GM12878 (cell line): ENCODE measurements at regions not wholly inside any gene's neighbourhood (a gene's known extent, or its start where the extent isn't known, plus 50 kb on each side); places are given as distances from the start of the nearest gene placed in this dataset.

Experiments used
- BRCA1 ChIP-seq: IDR thresholded peaks from 2 replicates; pipeline ENCODE4 v1.6.1; 2011; ENCODE audit warnings: low read depth, low read length, improper control_type of control experiment
- CTCF ChIP-seq, 3 experiments: IDR thresholded peaks in 2 of 3; conservative IDR thresholded peaks in 1 of 3; 2 replicates each; pipeline ENCODE4 v1.5.1; 2011; ENCODE audit warnings: low read depth in 3 of 3, low read length in 3 of 3, mild to moderate bottlenecking in 3 of 3, control low read depth in 2 of 3, moderate library complexity in 2 of 3, inconsistent platforms in 1 of 3, mixed read lengths in 1 of 3; ENCODE audit not compliant: control insufficient read depth in 2 of 3, insufficient read depth in 1 of 3; ENCODE audit errors: extremely low read depth in 1 of 3
- E2F8 ChIP-seq: fragments of 450-650 bp; IDR thresholded peaks from 2 replicates; pipeline ENCODE4 v1.6.1; 2018; ENCODE audit warnings: mild to moderate bottlenecking, low read depth, moderate library complexity; ENCODE audit not compliant: partially characterized antibody
- EP300 ChIP-seq, 2 experiments: fragments of 150-350 bp in 1 of 2; IDR thresholded peaks; 2 replicates each; pipeline ENCODE4 v1.6.1; 2011 to 2012; ENCODE audit warnings: low read depth in 2 of 2, low read length in 2 of 2, borderline replicate concordance in 1 of 2, improper control_type of control experiment in 1 of 2, inconsistent platforms in 1 of 2; ENCODE audit not compliant: control insufficient read depth in 1 of 2
- HDAC2 ChIP-seq: fragments of 200-600 bp; sonication (generic); IDR thresholded peaks from 2 replicates; pipeline ENCODE4 v1.6.1; 2017
- IRF4 ChIP-seq: IDR thresholded peaks from 2 replicates; pipeline ENCODE4 v1.6.1; 2011; ENCODE audit warnings: low read depth, low read length
- NRF1 ChIP-seq: conservative IDR thresholded peaks from 2 replicates; pipeline ENCODE4 v1.6.1; 2011; ENCODE audit warnings: mild to moderate bottlenecking, low read depth, low read length, improper control_type of control experiment
- POLR2AphosphoS2 ChIP-seq: IDR thresholded peaks from 2 replicates; pipeline ENCODE4 v1.6.1; 2011; ENCODE audit warnings: low read depth, mild to moderate bottlenecking, low read length, improper control_type of control experiment, moderate library complexity
- POLR2AphosphoS5 ChIP-seq: IDR thresholded peaks from 2 replicates; pipeline ENCODE4 v1.6.1; 2011; ENCODE audit warnings: mild to moderate bottlenecking, low read length, inconsistent platforms
- SMC3 ChIP-seq: IDR thresholded peaks from 2 replicates; pipeline ENCODE4 v1.6.1; 2011; ENCODE audit warnings: low read length, improper control_type of control experiment, borderline replicate concordance
- USF1 ChIP-seq: IDR thresholded peaks from 2 replicates; pipeline ENCODE4 v1.6.1; 2011; ENCODE audit warnings: borderline replicate concordance, low read depth, mild to moderate bottlenecking, moderate library complexity, mixed read lengths, low read length; ENCODE audit not compliant: insufficient read depth; ENCODE audit errors: extremely low read length

GRCh38 chr9:129394886-129395279 lies 216.8 kb upstream of the IER5L start:
- TF ChIP-seq IRF4, result no peak
- TF ChIP-seq CTCF (IDR thresholded peaks at IDR 0.05 in 2 of 3, conservative IDR thresholded peaks at IDR 0.05 in 1 of 3; ENCODE audit: control insufficient read depth in 2 of 3, extremely low read depth in 1 of 3, insufficient read depth in 1 of 3, low read depth in 3 of 3, low read length in 3 of 3), result no peak
- TF ChIP-seq USF1, result no peak
- TF ChIP-seq E2F8, result no peak
- no peak for TF ChIP-seq POLR2AphosphoS2
- TF ChIP-seq EP300 (IDR thresholded peaks at IDR 0.05; ENCODE audit: borderline replicate concordance in 1 of 2, control insufficient read depth in 1 of 2, low read depth in 2 of 2, low read length in 2 of 2), result no peak
- no peak for TF ChIP-seq POLR2AphosphoS5
- no peak for TF ChIP-seq BRCA1
- TF ChIP-seq NRF1, result no peak
- no peak for TF ChIP-seq HDAC2
- no peak for TF ChIP-seq SMC3
